Suprapubic skin (tissue), 4 donors: ENCODE measurements at regions not wholly inside any gene's neighbourhood (a gene's known extent, or its start where the extent isn't known, plus 50 kb on each side); places are given as distances from the start of the nearest gene placed in this dataset.

ENCODE experiments used
- DNase-seq, 2 donors: peaks; one replicate each; pipeline ENCODE4 v3.0.0-alpha.2; 2019; ENCODE audit warnings: low spot score in 2 of 2
- H3K27ac ChIP-seq: fragments of 200-600 bp; sonication (generic); one replicate; pipeline ENCODE4 v1.5.1; 2019
- H3K27me3 ChIP-seq: fragments of 200-600 bp; sonication (generic); one replicate; pipeline ENCODE4 v1.5.1; 2019
- H3K36me3 ChIP-seq: fragments of 200-600 bp; sonication (generic); one replicate; pipeline ENCODE4 v1.5.1; 2019
- H3K4me1 ChIP-seq: fragments of 200-600 bp; sonication (generic); one replicate; pipeline ENCODE4 v1.5.1; 2019
- H3K4me3 ChIP-seq: fragments of 200-600 bp; sonication (generic); one replicate; pipeline ENCODE4 v1.5.1; 2019; ENCODE audit warnings: mild to moderate bottlenecking
- H3K9me3 ChIP-seq: fragments of 200-600 bp; sonication (generic); one replicate; pipeline ENCODE4 v1.5.1; 2019
- CTCF ChIP-seq, 2 donors: fragments of 200-600 bp in 1 of 2; fragments of 450-650 bp in 1 of 2; sonication (generic) in 1 of 2; IDR thresholded peaks; one replicate each; pipeline ENCODE4 v1.5.1; 2016 to 2019; ENCODE audit warnings: antibody characterized with exemption in 2 of 2, mild to moderate bottlenecking in 1 of 2, moderate library complexity in 1 of 2
- EP300 ChIP-seq: sonication (generic); formaldehyde crosslinking; IDR thresholded peaks from one replicate; pipeline ENCODE4 v1.6.1; 2017; ENCODE audit warnings: antibody characterized with exemption
- POLR2A ChIP-seq, 2 donors: fragments of 450-650 bp; IDR thresholded peaks; one replicate each; pipeline ENCODE4 v1.6.1; 2017; ENCODE audit warnings: antibody characterized with exemption in 2 of 2, mild to moderate bottlenecking in 2 of 2, moderate library complexity in 2 of 2
- POLR2AphosphoS5 ChIP-seq, 3 donors: sonication (generic); formaldehyde crosslinking; IDR thresholded peaks; one replicate each; pipeline ENCODE4 v1.6.1; 2017; ENCODE audit warnings: antibody characterized with exemption in 3 of 3
- WGBS: methylation state at CpG from one replicate; pipeline ENCODE4 v1.1.5; 2018; 5-methylcytosine and 5-hydroxymethylcytosine counted together

- no peaks in the 10 kb centered on the region for H3K9me3 ChIP-seq
- H3K27me3 ChIP-seq: no peaks in the 10 kb centered on the region
- no peaks in the 10 kb centered on the region for H3K4me1 ChIP-seq
- no peak for DNase-seq
- no peak overlapping the region for H3K4me3 ChIP-seq
- no peaks in the 10 kb centered on the region for H3K36me3 ChIP-seq
- no peak overlapping the region for H3K27ac ChIP-seq
- no peak for TF ChIP-seq POLR2AphosphoS5 (IDR thresholded peaks at IDR 0.05)
- no peak for TF ChIP-seq POLR2A (IDR thresholded peaks at IDR 0.05)
- TF ChIP-seq CTCF (IDR thresholded peaks at IDR 0.05): no peak
- no peak for TF ChIP-seq EP300
Measured at GRCh38 chr14:53286301-53286700, 133.2 kb upstream of the DDHD1 start.

GRCh38 chr14:53285821-53286220 is 132.7 kb upstream of the DDHD1 start:
- H3K4me3 ChIP-seq: no peak overlapping the region
- no peaks in the 10 kb centered on the region for H3K36me3 ChIP-seq
- DNase-seq: no peak
- H3K9me3 ChIP-seq: no peaks in the 10 kb centered on the region
- no peak for TF ChIP-seq POLR2A (IDR thresholded peaks at IDR 0.05)
- WGBS: 61% methylated on average over 4 of the region's 4 CpGs
- no peaks in the 10 kb centered on the region for H3K27me3 ChIP-seq
- H3K4me1 ChIP-seq: no peaks in the 10 kb centered on the region
- H3K27ac ChIP-seq: no peak overlapping the region

GRCh38 chr14:53285064-53285463 is 131.9 kb upstream of the DDHD1 start:
- 90% methylated on average over 4 of the region's 4 CpGs for WGBS
- H3K4me3 ChIP-seq: no peak overlapping the region
- TF ChIP-seq EP300: no peak
- TF ChIP-seq CTCF (IDR thresholded peaks at IDR 0.05): no peak
- TF ChIP-seq POLR2A (IDR thresholded peaks at IDR 0.05): no peak
- TF ChIP-seq POLR2AphosphoS5 (IDR thresholded peaks at IDR 0.05): no peak
- no peaks in the 10 kb centered on the region for H3K9me3 ChIP-seq
- no peaks in the 10 kb centered on the region for H3K4me1 ChIP-seq
- H3K27me3 ChIP-seq: no peaks in the 10 kb centered on the region
- no peaks in the 10 kb centered on the region for H3K36me3 ChIP-seq
- no peak overlapping the region for H3K27ac ChIP-seq
- no peak for DNase-seq

- Histone ChIP-seq H3K27ac (no peak overlapping the region), H3K4me1 (no peaks in the 10 kb centered on the region), H3K9me3 (no peaks in the 10 kb centered on the region), H3K36me3 (no peaks in the 10 kb centered on the region), H3K27me3 (no peaks in the 10 kb centered on the region), H3K4me3 (no peak overlapping the region)
- 77% methylated on average over 12 of the region's 12 CpGs for WGBS
- no peak for DNase-seq
- TF ChIP-seq POLR2AphosphoS5 (IDR thresholded peaks at IDR 0.05) (no peak), EP300 (no peak), CTCF (IDR thresholded peaks at IDR 0.05) (no peak), POLR2A (IDR thresholded peaks at IDR 0.05) (no peak)
Measured at GRCh38 chr14:53278602-53279506, 125.7 kb upstream of the DDHD1 start.

GRCh38 chr14:53273671-53274072 is 120.5 kb upstream of the DDHD1 start:
- Histone ChIP-seq H3K4me1 (no peaks in the 10 kb centered on the region), H3K9me3 (no peaks in the 10 kb centered on the region), H3K36me3 (no peaks in the 10 kb centered on the region), H3K27ac (no peak overlapping the region), H3K27me3 (no peaks in the 10 kb centered on the region), H3K4me3 (no peak overlapping the region)
- no peak for TF ChIP-seq CTCF (IDR thresholded peaks at IDR 0.05)
- DNase-seq: no peak
- 68% methylated on average over 6 of the region's 6 CpGs for WGBS

GRCh38 chr14:53265025-53265424 is 111.9 kb upstream of the DDHD1 start:
- H3K4me3 ChIP-seq: no peak overlapping the region
- 87% methylated on average over 4 of the region's 4 CpGs for WGBS
- no peaks in the 10 kb centered on the region for H3K27me3 ChIP-seq
- no peaks in the 10 kb centered on the region for H3K36me3 ChIP-seq
- DNase-seq: no peak
- H3K27ac ChIP-seq: no peak overlapping the region
- no peaks in the 10 kb centered on the region for H3K9me3 ChIP-seq
- H3K4me1 ChIP-seq: no peaks in the 10 kb centered on the region
- no peak for TF ChIP-seq EP300
- TF ChIP-seq POLR2A (IDR thresholded peaks at IDR 0.05): no peak
- no peak for TF ChIP-seq POLR2AphosphoS5 (IDR thresholded peaks at IDR 0.05)
- no peak for TF ChIP-seq CTCF (IDR thresholded peaks at IDR 0.05)
